ACC112 (cell line): ENCODE measurements at regions not wholly inside any gene's neighbourhood (a gene's known extent, or its start where the extent isn't known, plus 50 kb on each side); places are given as distances from the start of the nearest gene placed in this dataset.
"Not testable (repeated sequence)": the region's sequence is repeated elsewhere in the genome, so short reads cannot be mapped to it uniquely, and the experiment has no call there.

Experiments used
- H2AFZ ChIP-seq: fragments of 200-600 bp; sonication (generic); one replicate; pipeline ENCODE4 v1.6.0; 2017; ENCODE audit warnings: antibody characterized with exemption, low read length; ENCODE audit not compliant: unreplicated experiment
- H3K27ac ChIP-seq: fragments of 200-600 bp; sonication (generic); 2 replicates; pipeline ENCODE4 v1.5.1; 2014; ENCODE audit warnings: low read depth, mild to moderate bottlenecking, antibody characterized with exemption, low read length, moderate library complexity
- H3K27me3 ChIP-seq: fragments of 200-600 bp; sonication (generic); 2 replicates; pipeline ENCODE4 v1.6.1; 2014; ENCODE audit warnings: mild to moderate bottlenecking, antibody characterized with exemption, low read length, moderate library complexity, mixed read lengths; ENCODE audit not compliant: insufficient read depth
- H3K36me3 ChIP-seq: fragments of 200-600 bp; sonication (generic); 2 replicates; pipeline ENCODE4 v1.6.1; 2016; ENCODE audit warnings: mild to moderate bottlenecking, antibody characterized with exemption, low read length, moderate library complexity, mixed read lengths; ENCODE audit not compliant: insufficient read depth
- H3K4me1 ChIP-seq: fragments of 200-600 bp; sonication (generic); one replicate; pipeline ENCODE4 v1.6.1; 2016; ENCODE audit warnings: low read length, mixed read lengths; ENCODE audit not compliant: insufficient read depth, unreplicated experiment, control insufficient read depth
- H3K4me3 ChIP-seq: fragments of 200-600 bp; sonication (generic); 2 replicates; pipeline ENCODE4 v1.5.1; 2014; ENCODE audit warnings: mild to moderate bottlenecking, low read depth, low read length
- H3K79me2 ChIP-seq: fragments of 200-600 bp; sonication (generic); one replicate; pipeline ENCODE4 v1.6.0; 2016; ENCODE audit warnings: low read length; ENCODE audit not compliant: control insufficient read depth, unreplicated experiment, insufficient read depth

DNA sequence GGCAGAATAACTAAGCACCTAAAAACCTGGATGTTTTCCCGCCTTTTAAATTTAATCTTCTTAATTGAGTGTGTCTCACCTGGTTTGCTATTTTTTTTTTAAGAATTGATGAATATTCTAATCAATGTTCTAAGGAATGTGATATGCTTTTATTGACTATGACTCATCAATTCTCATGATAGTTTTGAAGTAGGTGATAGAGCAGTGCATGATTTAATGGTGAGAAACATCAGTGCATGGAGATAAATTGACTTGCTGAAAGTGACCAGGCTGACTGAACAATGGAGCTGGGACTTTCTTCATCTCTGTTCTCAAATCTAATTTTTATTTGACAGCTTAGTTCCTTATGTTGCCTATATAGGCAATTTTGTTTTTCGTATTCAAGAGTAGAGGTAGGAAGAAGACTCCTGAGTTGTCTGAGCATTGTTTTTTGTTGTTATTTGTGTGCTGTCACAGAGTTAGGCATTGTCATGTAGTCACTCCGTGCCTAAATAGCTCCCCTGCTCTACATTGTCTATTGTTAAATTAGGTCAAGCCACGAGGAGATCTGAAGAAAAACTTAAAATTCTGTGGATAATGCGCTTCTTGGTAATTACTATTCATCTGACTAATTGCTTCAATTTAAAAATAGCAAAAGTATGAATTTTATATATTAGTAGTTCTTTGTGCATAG is 59.0 kb upstream of the NUTM2F start:
- H3K79me2 ChIP-seq: peaks cover 36% of the 10 kb centered on the region
- H2AFZ ChIP-seq, H3K27me3 ChIP-seq, H3K4me3 ChIP-seq, H3K27ac ChIP-seq, H3K36me3 ChIP-seq, H3K4me1 ChIP-seq: not testable (repeated sequence)

DNA sequence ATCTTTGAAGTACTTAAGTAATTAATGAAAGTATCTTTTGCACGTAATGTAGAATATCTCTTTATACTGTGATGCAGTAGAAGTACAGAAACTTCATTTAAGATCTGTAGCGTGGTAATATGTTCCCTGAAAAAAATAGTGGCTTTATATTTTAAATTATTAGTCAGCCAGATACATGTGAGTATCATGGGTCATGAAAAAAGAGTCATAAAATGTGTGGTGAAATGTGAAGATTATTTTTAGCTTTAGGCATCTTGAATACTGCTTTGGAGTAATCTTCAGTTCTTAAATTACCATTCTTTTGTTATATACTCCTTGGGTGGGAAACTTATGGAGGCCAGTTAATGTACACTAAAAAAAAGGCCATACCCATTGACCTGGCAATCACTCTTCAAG is 59.6 kb upstream of the NUTM2F start:
- not testable (repeated sequence) for H2AFZ ChIP-seq, H3K4me1 ChIP-seq, H3K36me3 ChIP-seq, H3K27me3 ChIP-seq, H3K4me3 ChIP-seq, H3K27ac ChIP-seq
- peaks cover 33% of the 10 kb centered on the region for H3K79me2 ChIP-seq

GRCh38 chr9:94390425-94391098 is 62.1 kb upstream of the NUTM2F start:
- H3K4me1 ChIP-seq, H3K27me3 ChIP-seq, H3K4me3 ChIP-seq, H3K36me3 ChIP-seq, H2AFZ ChIP-seq, H3K27ac ChIP-seq: not testable (repeated sequence)
- peaks cover 29% of the 10 kb centered on the region for H3K79me2 ChIP-seq

- H3K36me3 ChIP-seq, H3K27ac ChIP-seq, H3K4me1 ChIP-seq, H2AFZ ChIP-seq, H3K27me3 ChIP-seq, H3K4me3 ChIP-seq: not testable (repeated sequence)
- H3K79me2 ChIP-seq: peaks cover 23% of the 10 kb centered on the region
These were observed 64.7 kb upstream of the NUTM2F start for GRCh38 chr9:94392971-94393624.

- H3K4me3 ChIP-seq, H2AFZ ChIP-seq, H3K36me3 ChIP-seq, H3K4me1 ChIP-seq, H3K27me3 ChIP-seq, H3K27ac ChIP-seq: not testable (repeated sequence)
- H3K79me2 ChIP-seq: peaks cover 17% of the 10 kb centered on the region
These were observed 69.4 kb upstream of the NUTM2F start for GRCh38 chr9:94397766-94398379.

DNA sequence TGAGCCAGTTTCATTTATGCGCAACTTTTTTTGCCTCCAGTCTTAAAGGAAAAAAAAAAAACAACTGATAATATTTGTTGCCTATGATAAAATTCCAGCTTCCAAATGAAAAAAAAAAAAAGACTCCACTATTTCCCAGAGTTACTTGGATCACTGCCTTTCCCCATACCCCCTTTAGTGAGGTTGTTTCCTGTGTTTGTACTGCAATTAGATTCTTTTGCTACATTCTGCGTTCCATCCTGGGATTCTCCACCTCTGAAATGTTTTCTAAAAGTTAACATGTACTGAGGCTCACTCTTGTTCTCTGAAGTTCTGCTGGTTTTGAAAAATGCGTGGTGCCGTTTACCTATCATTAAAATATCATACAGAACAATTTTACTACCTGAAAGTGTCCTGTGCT is 72.0 kb upstream of the NUTM2F start:
- H3K79me2 ChIP-seq: peaks cover 21% of the 10 kb centered on the region
- H3K27me3 ChIP-seq, H3K36me3 ChIP-seq, H2AFZ ChIP-seq, H3K4me1 ChIP-seq, H3K4me3 ChIP-seq, H3K27ac ChIP-seq: not testable (repeated sequence)

GRCh38 chr9:94402795-94403194 is 74.4 kb upstream of the NUTM2F start:
- H2AFZ ChIP-seq, H3K4me3 ChIP-seq, H3K36me3 ChIP-seq, H3K4me1 ChIP-seq, H3K27me3 ChIP-seq, H3K27ac ChIP-seq: not testable (repeated sequence)
- H3K79me2 ChIP-seq: peaks cover 17% of the 10 kb centered on the region

DNA sequence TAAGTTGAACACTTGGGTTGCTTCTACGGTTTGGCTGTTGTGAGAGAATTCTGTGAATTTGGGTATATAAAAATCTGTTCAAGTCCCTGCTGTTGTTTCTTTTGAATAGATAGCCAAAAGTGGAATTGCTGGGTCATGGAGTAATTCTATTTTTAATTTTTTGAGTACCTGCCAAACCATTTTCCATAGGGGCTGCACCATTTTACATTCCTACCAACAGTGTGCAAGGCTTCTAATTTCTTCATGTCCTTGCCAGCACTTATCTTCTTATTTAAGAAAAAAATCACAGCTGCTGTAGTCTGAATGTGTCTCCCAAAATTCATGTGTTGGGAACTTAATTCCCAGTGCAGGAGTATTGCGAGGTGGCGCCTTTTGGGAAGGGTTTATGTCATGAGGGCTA is 75.1 kb upstream of the NUTM2F start:
- not testable (repeated sequence) for H3K4me1 ChIP-seq, H3K36me3 ChIP-seq, H3K27me3 ChIP-seq, H3K4me3 ChIP-seq, H3K27ac ChIP-seq, H2AFZ ChIP-seq
- H3K79me2 ChIP-seq: peaks cover 20% of the 10 kb centered on the region

GRCh38 chr9:94413665-94414064 is 85.2 kb upstream of the NUTM2F start:
- not testable (repeated sequence) for H3K27ac ChIP-seq, H3K4me3 ChIP-seq, H3K79me2 ChIP-seq, H3K4me1 ChIP-seq, H3K36me3 ChIP-seq, H2AFZ ChIP-seq, H3K27me3 ChIP-seq

DNA sequence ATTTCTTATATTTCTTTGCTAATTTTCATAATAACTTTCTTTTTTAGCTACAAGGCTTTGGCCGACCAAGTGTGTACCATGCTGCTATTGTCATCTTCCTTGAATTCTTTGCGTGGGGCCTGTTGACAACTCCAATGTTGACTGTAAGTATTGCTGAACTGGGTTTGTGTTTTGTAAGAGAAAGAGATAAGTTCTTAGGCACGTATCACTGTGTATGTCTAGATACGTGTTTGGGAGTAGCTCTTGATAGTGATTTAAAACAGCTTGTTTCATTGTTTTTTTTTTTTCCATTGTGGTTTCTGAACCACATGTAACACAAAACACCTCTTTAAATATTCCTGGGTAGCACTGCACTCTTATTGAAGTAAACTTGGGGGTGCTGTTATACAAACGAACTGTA is 86.7 kb upstream of the NUTM2F start:
- H3K27ac ChIP-seq, H3K4me3 ChIP-seq, H3K4me1 ChIP-seq, H3K79me2 ChIP-seq, H3K36me3 ChIP-seq, H3K27me3 ChIP-seq, H2AFZ ChIP-seq: not testable (repeated sequence)

DNA sequence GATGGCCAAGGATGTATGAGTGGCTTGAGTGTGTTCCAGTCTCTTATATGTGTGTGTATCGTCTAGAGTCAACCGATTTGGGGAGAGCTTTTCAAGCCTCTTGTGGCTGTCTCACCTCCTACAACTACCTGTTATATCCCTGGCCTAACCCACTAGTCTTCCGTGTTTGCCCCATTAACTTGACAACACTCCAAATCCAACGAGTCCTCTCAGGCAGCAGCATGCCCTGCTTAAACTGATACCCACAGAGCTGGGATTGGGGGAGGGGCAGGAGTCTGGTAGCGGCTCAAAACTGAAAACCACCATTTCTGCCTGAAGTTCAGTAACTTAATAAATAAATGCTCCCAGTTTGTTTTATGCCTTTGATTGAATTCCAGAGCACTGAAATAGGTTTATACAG is 91.7 kb upstream of the NUTM2F start:
- not testable (repeated sequence) for H3K27me3 ChIP-seq, H3K36me3 ChIP-seq, H3K4me3 ChIP-seq, H3K79me2 ChIP-seq, H3K27ac ChIP-seq, H3K4me1 ChIP-seq, H2AFZ ChIP-seq
